GM12891 (cell line): ENCODE measurements at regions not wholly inside any gene's neighbourhood (a gene's known extent, or its start where the extent isn't known, plus 50 kb on each side); places are given as distances from the start of the nearest gene placed in this dataset.

Source experiments
- POLR2A ChIP-seq: IDR thresholded peaks from 2 replicates; pipeline ENCODE4 v1.6.1; 2011; ENCODE audit warnings: low read depth, low read length, control low read depth
- POLR2AphosphoS5 ChIP-seq: IDR thresholded peaks from 2 replicates; pipeline ENCODE4 v1.6.1; 2011; ENCODE audit warnings: low read depth, low read length, control low read depth

DNA sequence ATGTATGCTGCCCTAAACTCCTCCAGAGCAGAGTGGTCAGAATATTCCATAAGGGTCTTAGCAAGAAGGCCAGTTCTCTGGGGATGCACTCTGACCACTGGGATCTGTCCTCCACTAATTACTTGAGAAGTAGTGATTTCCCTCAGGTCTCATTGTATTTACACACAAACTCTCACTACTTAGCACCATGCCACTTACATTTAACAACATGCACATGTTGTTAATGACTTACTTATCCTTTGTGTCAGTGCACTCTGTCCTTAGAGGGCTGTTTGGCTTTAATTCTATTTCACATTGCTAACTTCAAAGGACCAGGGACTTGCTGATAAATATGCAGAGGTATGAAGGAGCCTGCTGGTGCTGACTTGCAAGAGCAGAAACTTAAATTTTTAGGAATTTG lies 1415.5 kb upstream of the ACVR2A start:
- no peak for TF ChIP-seq POLR2AphosphoS5
- no peak for TF ChIP-seq POLR2A
